NCI-H2196 treated with DMSO at 0.1 percent for 48 hours (cell line): ENCODE measurements at regions not wholly inside any gene's neighbourhood (a gene's known extent, or its start where the extent isn't known, plus 50 kb on each side); places are given as distances from the start of the nearest gene placed in this dataset.

ENCODE experiments used
- DNase-seq: peaks from one replicate; lab custom pipeline; 2025; ENCODE audit not compliant: unreplicated experiment; lab: John Stamatoyannopoulos, UW

DNA sequence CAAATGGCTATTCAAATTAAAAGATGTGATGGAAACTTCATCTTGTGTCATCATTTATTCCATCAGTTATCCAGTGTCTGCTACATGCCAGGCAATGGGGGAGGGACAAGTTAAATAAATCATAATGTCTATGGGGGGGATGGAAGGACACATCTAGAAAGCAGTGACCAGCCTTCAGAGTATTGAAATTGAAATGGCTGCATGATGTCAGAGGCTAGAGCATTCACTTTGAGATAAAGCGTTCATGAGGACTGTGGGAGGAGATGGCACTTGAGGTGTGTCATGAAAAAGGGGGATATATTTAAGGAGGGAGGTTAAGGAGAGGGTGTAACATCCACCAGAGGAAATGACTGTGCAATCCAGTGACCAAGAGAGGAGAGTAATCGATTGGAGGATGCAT is 50.6 kb downstream of the SLIT2 start:
- no peak for DNase-seq

- no peak for DNase-seq
Observed at GRCh38 chr4:20305976-20306375, 54.3 kb downstream of the SLIT2 start.

GRCh38 chr4:20311856-20312255 is 60.2 kb downstream of the SLIT2 start:
- no peak for DNase-seq

DNA sequence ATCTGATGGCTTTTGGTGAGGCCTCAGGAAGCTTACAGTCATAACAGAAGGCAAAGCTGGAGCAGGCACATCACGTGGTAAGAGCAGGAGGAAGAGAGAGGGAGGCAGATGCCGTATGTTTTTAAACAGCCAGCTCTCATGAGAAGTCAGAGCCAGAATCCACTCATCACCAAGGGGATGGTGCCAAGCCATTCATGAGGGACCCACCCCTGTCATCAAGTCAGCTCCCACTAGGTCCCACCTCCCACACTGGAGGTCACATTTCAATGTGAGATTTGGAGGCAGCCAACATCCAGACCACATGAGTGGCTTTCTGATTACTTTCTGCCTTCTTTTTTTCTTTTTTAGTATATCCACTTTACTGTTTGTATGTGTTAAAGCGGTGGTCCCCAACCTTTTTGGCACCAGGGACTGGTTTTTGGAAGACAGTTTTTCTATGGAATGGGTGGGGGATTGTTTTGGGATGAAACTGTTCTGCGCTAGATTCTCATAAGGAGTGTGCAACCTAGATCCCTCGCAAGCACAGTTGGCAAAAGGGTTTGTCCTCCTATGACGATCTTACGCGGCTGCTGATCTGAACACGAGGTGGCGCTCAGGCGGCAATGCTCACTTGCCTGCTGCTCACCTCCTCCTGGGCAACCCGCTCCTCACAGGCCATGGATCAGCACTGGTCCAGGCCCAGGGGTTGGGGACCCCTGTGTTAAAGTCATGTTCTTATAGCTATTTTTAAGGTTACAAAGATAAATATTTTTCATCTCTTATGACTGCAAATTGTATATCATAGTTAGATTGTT is 61.7 kb downstream of the SLIT2 start:
- no peak for DNase-seq

DNA sequence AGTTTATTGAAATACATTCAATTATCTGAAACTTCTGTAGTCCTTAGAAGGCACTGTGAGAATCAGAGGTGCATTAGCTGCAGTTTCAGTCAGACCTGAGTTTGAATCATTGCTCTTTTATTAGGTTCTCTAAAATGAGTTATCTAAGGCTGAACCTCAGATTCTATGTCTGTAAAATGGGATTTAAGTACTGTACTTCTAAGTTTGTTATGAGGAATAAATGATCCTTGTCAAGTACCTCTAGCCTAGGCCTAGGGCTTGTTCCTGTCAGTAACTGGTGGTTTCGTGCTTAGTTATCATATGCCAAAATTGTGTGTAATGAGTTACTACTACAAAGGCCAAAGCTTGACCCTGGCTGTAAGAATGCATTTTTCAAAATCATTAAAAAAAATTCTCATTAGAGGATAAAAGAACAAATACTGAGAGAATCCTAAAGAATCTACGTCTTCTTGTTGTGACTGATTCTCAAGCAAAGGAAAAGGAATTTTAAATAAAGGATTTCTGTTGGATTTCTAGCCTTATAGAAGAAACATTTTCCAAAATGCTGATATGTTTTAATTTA is 65.8 kb downstream of the SLIT2 start:
- DNase-seq, result no peak

- DNase-seq, result no peak
Observed at GRCh38 chr4:20318001-20318908, 66.5 kb downstream of the SLIT2 start.

GRCh38 chr4:20318909-20319277 is 67.2 kb downstream of the SLIT2 start:
- DNase-seq, result no peak

- no peak for DNase-seq
Observed at GRCh38 chr4:20319825-20320612, 68.3 kb downstream of the SLIT2 start.

DNA sequence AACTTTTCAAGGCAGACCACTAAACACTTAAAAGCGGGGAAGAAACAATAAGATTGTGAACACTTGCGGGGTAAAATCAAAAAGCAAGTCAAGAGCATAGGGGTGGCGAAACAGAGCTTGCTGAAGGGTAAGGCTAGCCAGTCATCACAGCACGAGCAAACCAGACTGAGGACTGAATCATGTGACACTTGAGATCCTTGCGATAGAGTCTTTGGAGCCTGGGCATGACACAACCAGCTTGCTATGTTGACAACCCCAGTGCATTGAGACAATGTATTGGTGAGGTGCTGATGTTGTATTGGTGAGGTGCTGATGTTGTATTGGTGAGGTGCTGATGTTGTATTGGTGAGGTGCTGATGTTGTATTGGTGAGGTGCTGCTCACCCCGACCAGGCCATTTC is 72.3 kb downstream of the SLIT2 start:
- no peak for DNase-seq

DNA sequence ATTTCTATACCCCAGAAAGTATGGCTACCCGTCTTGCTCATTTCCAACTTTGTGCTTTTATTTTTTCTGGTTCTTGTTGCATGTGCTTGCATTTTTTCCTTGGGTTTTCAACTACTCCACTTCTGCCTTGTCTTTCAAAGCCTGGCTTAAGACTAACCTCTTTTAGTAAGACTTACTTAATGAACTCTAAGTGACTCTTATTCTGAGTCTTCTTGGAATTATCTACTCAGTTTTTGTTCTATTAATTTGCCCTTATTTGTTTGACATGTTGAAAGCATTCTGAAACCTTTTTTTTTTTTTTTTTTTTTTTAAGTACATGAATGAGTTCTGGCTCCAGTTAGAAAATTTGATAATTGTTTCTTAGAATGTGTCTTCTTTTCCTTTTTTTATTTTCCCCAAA is 74.8 kb downstream of the SLIT2 start:
- DNase-seq, result no peak

GRCh38 chr4:20326977-20327376 is 75.3 kb downstream of the SLIT2 start:
- no peak for DNase-seq

DNA sequence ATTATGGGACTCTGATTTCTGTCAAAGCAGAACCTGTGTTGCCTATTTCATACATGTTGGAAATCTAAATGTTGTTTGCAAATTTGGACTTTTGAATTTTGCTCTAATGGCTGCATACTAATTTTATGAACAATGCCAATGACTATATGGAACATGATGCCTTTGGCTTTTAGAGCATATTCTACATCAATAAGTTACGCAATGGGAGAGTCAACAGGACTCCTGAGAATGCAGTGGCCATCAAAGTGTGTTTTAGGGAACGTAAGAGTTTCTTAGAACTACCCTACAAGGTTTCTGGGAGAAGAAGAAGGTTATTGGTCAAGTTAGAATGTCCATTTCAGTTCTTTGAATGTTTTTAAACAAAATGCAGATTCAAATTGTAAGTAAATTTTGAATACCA is 76.1 kb downstream of the SLIT2 start:
- no peak for DNase-seq

DNA sequence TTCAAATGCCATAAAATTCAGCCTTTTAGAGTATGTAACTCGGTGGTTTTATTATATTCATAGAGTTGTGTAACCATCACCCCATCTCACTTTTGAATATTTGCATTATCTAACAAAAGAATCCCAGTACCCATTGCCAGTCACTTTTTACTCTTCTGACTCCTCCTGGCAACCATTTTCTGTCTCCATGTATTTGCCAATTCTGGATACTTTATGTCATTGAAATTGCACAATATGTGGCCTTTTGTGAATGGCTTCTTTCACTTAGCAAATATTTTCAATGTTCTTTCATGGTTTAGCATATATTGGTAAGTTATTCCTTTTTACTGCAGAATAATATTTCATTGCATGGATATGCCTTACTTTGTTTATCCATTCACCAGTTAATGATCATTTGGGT is 79.9 kb downstream of the SLIT2 start:
- no peak for DNase-seq

GRCh38 chr4:20333141-20333715 is 81.5 kb downstream of the SLIT2 start:
- DNase-seq, result no peak

GRCh38 chr4:20337261-20337664 is 85.6 kb downstream of the SLIT2 start:
- no peak for DNase-seq

- DNase-seq, result no peak
Observed at GRCh38 chr4:20338841-20339240, 87.1 kb downstream of the SLIT2 start.

- DNase-seq, result no peak
Observed at GRCh38 chr4:20341134-20341738, 89.5 kb downstream of the SLIT2 start.

- no peak for DNase-seq
Observed at GRCh38 chr4:20347531-20347930, 95.8 kb downstream of the SLIT2 start.

- no peak for DNase-seq
Observed at GRCh38 chr4:20348411-20348810, 96.7 kb downstream of the SLIT2 start.

- no peak for DNase-seq
Observed at GRCh38 chr4:20351360-20352162, 99.9 kb downstream of the SLIT2 start.
